ENCODE measurements at regions not wholly inside any gene's neighbourhood (a gene's known extent, or its start where the extent isn't known, plus 50 kb on each side); places are given as distances from the start of the nearest gene placed in this dataset.

GRCh38 chr2:228614741-228615140 is 433.3 kb upstream of the SPHKAP start:
- no peak overlapping the region for H3K4me3 ChIP-seq (ENCODE audit: low read depth, low read length)
- no peak for TF ChIP-seq CTCF (IDR thresholded peaks at IDR 0.05; ENCODE audit: borderline replicate concordance, insufficient read depth, low read depth, low read length)

GRCh38 chr2:228613133-228613850 is 431.8 kb upstream of the SPHKAP start:
- no peak for TF ChIP-seq CTCF (IDR thresholded peaks at IDR 0.05; ENCODE audit: borderline replicate concordance, insufficient read depth, low read depth, low read length)
- no peak overlapping the region for H3K4me3 ChIP-seq (ENCODE audit: low read depth, low read length)

GRCh38 chr2:228611171-228611570 is 429.7 kb upstream of the SPHKAP start:
- TF ChIP-seq CTCF (IDR thresholded peaks at IDR 0.05; ENCODE audit: borderline replicate concordance, insufficient read depth, low read depth, low read length) = no peak
- H3K4me3 ChIP-seq (ENCODE audit: low read depth, low read length) = no peak overlapping the region

GRCh38 chr2:228602288-228602687 is 420.8 kb upstream of the SPHKAP start:
- TF ChIP-seq CTCF (IDR thresholded peaks at IDR 0.05; ENCODE audit: borderline replicate concordance, insufficient read depth, low read depth, low read length) = no peak
- no peak overlapping the region for H3K4me3 ChIP-seq (ENCODE audit: low read depth, low read length)

GRCh38 chr2:228600265-228600664 is 418.8 kb upstream of the SPHKAP start:
- TF ChIP-seq CTCF (IDR thresholded peaks at IDR 0.05; ENCODE audit: borderline replicate concordance, insufficient read depth, low read depth, low read length) = no peak
- no peak overlapping the region for H3K4me3 ChIP-seq (ENCODE audit: low read depth, low read length)

- no peak for TF ChIP-seq CTCF (IDR thresholded peaks at IDR 0.05; ENCODE audit: borderline replicate concordance, insufficient read depth, low read depth, low read length)
- no peak overlapping the region for H3K4me3 ChIP-seq (ENCODE audit: low read depth, low read length)
These were observed 418.3 kb upstream of the SPHKAP start for GRCh38 chr2:228599781-228600180.

- no peak for TF ChIP-seq CTCF (IDR thresholded peaks at IDR 0.05; ENCODE audit: borderline replicate concordance, insufficient read depth, low read depth, low read length)
- H3K4me3 ChIP-seq (ENCODE audit: low read depth, low read length) = no peak overlapping the region
These were observed 417.8 kb upstream of the SPHKAP start for GRCh38 chr2:228599297-228599696.

Data from GM12875 (cell line).